NCI-H2081 treated with DMSO at 0.1 percent for 48 hours (cell line): ENCODE measurements at regions not wholly inside any gene's neighbourhood (a gene's known extent, or its start where the extent isn't known, plus 50 kb on each side); places are given as distances from the start of the nearest gene placed in this dataset.
"Not testable (repeated sequence)": the region's sequence is repeated elsewhere in the genome, so short reads cannot be mapped to it uniquely, and the experiment has no call there.

ENCODE experiments used
- DNase-seq: peaks from one replicate; lab custom pipeline; 2025; lab: John Stamatoyannopoulos, UW

DNA sequence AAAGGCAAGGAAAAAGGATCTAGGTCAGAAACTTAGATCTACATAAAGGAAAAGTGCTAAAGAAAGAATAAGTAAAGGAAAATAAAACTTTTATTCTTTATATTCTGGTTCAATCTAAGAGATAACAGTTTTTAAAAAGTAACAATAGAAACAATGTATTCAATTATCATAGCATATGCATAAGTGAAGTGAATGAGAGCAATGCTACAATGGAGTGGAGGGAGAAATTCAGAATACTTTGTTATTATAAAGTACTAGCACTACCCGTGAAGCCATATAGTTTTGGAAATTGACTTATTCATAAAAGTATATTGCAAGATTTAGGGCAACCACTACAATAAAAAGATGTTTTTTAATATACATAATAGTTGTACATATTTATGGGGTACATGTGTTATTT is 586.0 kb upstream of the MDGA2 start:
- no peak for DNase-seq

DNA sequence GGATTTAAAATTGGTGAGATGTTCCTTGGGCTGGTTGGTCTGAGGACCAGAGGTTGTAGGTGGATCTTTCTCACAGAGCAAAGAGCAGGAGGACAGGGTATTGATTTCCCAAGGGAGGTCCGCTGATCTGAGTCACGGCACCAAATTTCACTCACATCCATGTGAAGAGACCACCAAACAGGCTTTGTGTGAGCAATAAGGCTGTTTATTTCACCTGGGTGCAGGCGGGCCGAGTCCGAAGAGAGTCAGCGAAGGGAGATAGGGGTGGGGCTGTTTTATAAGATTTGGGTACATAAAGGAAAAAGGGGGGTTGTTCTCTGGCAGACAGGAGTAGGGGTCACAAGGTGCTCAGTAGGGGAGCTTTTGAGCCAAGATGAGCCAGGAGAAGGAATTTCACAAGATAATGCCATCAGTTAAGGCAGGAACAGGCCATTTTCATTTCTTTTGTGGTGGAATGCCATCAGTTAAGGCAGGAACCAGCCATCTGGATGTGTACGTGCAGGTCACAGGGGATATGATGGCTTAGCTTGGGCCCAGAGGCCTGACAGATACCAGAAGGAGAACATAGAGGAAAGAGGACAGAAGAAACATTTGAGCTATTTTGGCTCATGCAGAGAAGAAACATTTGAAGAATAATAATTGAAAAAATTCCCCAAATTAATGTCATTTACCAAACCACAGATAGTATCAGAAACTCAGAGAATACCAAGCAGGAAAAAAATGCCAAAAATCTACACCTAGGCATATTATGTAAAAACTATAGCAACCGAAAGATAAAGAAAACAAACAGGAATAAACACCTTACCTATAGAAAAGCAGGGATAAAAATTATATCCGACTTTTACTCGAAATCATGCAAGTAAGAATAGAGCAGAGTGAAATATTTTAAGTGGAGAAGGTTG is 585.2 kb upstream of the MDGA2 start:
- DNase-seq = not testable (repeated sequence)

- DNase-seq = not testable (repeated sequence)
Measured at GRCh38 chr14:48259876-48260275, 584.5 kb upstream of the MDGA2 start.

- not testable (repeated sequence) for DNase-seq
Measured at GRCh38 chr14:48259232-48259631, 583.8 kb upstream of the MDGA2 start.

GRCh38 chr14:48258703-48259102 is 583.3 kb upstream of the MDGA2 start:
- DNase-seq = not testable (repeated sequence)

GRCh38 chr14:48253020-48253419 is 577.6 kb upstream of the MDGA2 start:
- no peak for DNase-seq

DNA sequence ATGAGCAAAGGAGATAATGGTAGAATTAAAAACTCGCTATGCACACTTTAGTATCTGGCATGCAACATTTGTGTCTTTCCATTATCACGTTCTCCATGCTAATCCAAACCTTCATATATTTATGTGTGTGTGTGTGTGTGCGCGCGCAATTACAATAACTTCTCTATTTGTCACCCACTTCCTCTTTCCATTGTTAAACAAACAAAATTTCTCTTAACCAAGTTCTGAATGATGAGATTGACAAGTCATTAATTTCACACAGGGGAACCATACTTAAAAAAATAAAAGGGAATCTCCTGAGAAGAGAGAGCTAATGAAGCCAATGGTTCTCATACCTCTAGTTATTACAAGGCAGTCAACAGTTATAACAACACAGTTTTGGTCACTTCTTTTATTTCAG is 575.9 kb upstream of the MDGA2 start:
- no peak for DNase-seq

GRCh38 chr14:48250575-48250974 is 575.2 kb upstream of the MDGA2 start:
- DNase-seq = no peak

DNA sequence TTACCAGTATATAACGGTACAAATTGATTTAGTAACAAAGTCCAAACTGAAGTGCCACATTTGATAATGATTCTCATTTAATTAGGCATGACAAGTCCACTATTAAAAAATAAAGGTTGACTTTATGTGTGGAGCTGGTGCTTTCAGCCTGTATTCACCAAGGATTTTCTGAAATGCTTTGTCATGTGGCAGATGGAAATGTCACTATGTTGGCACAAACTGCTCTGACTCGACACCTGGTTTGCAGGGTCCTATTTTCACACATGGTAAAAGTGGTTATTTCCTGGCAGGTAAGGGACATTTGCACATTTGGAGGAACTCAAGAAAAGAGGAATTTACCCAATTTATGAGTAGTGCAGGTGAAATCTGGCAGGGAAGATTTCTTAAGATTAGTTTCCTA is 572.6 kb upstream of the MDGA2 start:
- DNase-seq = no peak

- no peak for DNase-seq
Measured at GRCh38 chr14:48243900-48244299, 568.5 kb upstream of the MDGA2 start.

DNA sequence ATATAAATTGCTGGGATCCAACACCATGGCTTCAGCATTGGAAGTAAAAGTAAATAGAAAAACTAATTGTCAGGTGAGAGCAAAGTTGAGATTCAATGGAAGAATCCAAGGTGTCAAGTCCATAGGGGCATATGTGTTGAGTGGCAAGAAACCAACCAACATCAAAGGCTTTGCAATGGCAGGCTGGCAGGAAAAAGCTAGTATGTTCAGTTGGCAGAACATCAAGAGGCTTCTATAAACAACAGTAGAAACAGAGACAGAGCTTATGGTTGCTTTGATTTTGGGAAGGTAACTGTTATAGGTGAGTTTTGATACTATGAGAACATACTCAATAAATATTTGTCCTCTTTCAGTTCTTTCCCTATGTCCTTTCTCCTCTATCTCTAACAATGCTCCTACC is 553.7 kb upstream of the MDGA2 start:
- no peak for DNase-seq

DNA sequence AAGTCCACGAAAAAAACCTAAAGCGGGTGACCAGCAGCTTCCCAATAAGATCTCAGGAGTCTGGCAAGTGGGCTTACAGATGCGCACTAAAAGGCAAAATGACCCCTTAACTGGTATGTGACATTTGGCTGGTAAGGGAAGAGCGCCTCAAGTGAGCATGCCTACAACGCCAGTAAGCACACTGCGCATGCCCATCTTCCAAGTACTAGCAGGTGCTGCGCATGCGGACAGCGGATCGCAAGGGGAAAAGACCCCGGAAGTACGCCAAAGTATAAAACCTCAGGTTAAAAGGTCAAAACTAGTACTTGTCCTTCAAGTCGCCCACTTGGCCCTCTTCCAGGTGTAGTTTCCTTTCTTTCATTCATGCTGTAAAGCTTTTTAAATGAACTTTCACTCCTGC is 518.5 kb upstream of the MDGA2 start:
- DNase-seq = no peak

- not testable (repeated sequence) for DNase-seq
Measured at GRCh38 chr14:48149624-48150023, 474.2 kb upstream of the MDGA2 start.

DNA sequence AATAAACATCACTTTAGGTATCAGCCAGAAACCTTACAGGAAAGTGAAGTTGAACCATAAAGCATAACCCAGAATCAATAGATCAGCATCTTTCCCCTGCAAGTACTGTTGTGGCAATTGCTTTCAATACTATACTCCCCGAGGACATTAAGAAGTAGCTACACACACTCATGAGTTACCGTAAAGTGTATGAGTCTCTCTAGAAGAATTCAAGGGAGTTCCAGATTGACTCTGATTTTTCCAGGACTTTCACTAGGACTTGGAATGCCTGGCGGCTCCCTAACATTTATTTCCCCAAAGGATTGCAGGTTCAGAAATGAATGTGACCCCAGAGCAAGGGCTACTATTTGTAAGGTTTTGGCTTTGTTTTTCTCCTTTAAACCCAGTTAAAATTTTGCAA is 465.4 kb upstream of the MDGA2 start:
- no peak for DNase-seq

DNA sequence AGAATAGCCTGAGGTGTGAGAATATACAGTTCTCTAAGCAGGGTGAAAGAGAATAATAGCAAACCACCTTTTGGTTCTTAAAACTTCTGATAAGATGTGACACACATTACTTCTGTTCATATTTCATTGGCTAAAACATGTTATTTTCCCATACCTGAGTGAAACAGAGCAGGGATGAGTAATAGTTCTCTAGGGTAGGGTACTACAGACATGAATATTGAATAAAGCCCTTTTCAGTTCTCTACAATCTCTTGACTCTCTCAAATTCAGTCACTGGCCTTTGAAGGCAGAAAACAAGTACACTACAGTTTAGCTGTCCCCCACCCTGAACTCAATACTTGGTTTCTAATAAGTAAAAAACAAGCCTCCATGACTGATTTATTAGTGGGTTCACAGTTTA is 454.1 kb upstream of the MDGA2 start:
- DNase-seq = no peak

- DNase-seq = no peak
Measured at GRCh38 chr14:48127674-48128073, 452.3 kb upstream of the MDGA2 start.

GRCh38 chr14:48125654-48126053 is 450.2 kb upstream of the MDGA2 start:
- DNase-seq = no peak

GRCh38 chr14:48113713-48114112 is 438.3 kb upstream of the MDGA2 start:
- no peak for DNase-seq

DNA sequence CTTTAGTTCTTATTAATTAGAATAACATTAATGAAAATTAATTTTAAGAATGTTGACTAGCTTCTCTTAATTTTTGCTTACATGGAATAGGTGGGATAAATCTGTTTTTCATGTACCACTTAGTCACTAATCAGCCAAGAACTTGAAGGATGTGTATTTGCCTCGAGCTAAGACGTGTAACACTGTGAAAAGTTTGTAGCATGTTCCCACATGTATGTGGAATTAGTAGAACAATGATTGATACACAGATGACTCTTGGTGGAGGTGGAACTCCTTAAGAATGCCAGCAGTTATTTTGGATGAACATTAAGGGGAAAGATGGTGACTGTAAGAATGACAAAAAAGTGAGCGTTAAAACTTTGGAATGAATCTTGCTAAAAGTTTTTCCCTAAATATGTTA is 435.7 kb upstream of the MDGA2 start:
- DNase-seq = no peak

- no peak for DNase-seq
Measured at GRCh38 chr14:48107646-48108045, 432.2 kb upstream of the MDGA2 start.

DNA sequence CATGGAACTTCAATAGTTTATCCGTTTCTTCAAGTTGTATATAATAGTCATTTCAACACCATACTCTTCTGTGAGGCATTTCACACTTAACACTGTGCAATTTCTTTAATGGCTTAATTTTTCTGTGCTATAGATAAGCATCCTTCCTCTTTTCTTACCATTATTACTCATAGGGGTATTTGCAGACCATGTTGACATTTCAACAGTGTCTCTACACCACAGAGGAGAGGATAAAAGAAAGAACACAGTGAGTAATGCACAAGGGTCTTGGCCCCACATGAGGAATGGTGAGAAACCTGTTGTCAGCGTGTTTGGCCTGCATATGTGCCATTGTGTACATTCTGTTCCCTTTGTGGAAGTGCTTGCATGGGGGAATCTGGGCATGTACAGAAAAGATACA is 421.5 kb upstream of the MDGA2 start:
- DNase-seq = no peak

DNA sequence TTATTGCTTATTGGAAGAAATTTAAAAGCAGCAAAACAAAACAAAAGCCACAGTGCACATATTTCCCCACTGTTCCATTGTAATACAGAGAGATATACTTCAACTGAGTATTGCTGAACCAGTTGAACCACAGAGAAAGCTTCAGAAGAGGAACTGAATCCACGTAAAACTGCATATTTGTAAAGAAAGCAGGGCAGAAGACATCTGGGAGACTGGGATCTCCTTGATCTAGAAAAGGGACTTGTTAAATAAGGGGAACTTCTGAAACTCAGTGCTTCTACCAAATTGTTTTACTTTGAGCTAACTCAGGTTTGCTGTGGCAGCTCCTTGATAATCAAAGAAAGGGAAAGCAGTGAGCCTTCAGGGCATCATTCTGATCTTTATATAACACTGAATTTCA is 411.1 kb upstream of the MDGA2 start:
- no peak for DNase-seq

GRCh38 chr14:48075487-48075886 is 400.1 kb upstream of the MDGA2 start:
- DNase-seq = no peak

DNA sequence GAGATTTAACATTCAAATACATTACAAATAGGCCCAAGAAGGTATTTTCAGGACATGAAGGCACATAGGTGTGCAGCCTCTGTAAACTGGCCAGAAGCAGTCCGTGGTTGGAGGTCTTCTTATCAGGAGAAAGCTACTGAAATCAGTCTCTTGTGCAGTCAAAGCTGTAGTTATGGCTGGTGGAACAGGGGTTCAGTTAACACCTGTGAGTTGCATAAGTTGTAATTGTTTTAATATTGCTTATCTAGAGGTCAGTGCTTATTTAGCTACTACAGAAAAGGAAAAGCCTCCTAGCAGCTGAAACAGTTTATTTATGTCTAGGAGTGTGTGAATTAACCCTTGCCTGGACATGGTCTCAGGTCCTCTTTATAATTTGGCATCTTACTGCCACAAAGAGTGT is 377.6 kb upstream of the MDGA2 start:
- no peak for DNase-seq
